NOMO-1 (cell line): ENCODE measurements at regions not wholly inside any gene's neighbourhood (a gene's known extent, or its start where the extent isn't known, plus 50 kb on each side); places are given as distances from the start of the nearest gene placed in this dataset.
A peak's percentile ranks its signal among the peaks of the same experiment; 100 is the strongest.

Experiments
- DNase-seq, 2 experiments: peaks; one replicate each; lab custom pipeline; 2025; ENCODE audit not compliant: unreplicated experiment in 2 of 2; lab: John Stamatoyannopoulos, UW

DNA sequence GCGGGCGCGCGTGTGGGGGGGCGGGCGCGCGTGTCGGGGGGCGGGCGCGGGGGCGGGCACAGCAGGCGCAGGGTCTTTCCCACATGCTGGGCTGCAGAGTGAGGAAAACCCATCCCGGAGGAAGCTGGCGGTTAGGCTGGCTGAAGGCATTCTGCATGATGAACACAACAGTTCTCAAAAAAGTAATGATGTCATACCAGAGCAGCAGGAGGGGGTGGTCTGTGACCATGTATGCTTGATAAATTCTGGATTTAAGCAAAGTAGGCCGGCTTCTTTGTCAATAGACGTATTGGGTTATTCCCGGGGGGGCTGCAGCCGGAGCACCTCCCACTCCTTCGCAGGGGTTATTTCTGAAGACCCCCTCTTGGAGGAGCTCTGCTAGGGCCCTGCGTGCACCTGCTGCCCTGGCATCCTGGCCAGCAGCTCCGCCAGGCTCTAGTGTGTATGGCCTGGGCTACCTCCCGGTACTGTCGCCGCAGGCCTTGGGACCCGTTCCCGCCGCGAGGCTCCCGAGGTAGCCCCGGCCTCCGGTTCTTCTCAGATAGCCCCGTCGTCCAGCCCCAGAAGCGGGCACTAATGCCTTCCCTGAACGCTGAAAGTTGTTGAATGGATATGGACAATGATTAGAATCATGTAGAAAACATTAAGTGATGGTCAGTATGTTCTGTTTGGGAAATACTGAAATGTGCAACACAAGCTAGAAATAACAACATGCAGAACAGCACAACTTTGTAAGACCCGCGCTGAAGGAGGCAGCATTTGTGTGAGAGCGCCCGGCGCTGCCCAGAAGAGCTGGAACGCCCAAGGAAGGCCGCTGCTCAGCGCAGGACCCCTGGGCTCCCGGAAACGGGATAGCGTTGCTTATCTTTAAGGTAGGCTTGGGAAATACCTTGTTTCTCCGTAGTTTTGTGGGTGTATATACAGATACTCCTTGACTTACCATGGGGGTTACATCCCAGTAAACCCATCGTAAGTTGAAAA lies 101.4 kb upstream of the RAB6C start:
- DNase-seq: peak in 1 of 2 experiments; percentile 11

DNA sequence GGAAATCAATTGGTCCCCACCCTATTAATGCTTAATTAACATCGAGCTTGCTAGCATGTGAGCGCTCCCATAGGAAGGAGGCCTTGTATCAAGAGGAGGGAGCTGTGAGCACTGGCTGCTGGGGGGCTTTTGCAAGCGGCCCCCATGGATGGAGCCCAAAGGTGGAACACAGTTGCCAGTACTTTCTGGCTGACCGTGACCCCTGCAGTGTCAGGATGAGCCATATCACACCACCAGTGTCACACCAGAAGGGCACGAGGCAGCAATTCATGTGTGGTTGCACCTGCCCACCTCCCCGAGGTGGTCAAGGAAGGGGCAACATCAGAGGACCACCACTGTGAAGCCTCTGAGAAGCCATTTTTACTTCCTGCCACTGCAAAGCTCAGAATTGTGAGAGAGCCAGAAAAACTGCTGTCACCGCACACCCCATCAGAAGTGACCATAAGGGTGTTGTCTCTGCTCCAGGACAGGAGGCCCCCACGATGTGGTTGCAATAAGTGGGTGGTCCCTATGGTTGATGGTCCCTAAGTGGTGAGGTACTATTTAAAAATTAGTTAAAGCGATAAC lies 99.8 kb upstream of the RAB6C start:
- no peak for DNase-seq

DNA sequence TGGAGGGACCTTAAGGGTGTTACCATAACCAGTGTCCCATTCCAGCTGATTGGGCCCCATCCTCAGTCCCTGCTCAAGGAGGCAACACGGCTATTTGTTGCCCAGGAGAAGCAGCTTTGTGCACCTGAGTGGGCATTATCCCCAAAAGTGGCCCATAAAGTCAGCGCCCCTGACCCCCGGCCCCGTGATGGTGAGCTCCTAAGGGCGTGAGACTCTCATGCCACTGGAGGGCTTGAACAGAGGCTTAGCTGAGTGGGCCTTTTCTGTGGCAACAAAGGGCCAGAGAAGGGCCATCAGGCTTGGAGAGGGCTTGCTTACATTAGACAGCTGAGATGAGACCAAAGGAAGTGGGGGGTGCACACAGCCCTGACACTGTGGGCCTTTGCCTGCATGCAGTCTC lies 99.2 kb upstream of the RAB6C start:
- DNase-seq: no peak

DNA sequence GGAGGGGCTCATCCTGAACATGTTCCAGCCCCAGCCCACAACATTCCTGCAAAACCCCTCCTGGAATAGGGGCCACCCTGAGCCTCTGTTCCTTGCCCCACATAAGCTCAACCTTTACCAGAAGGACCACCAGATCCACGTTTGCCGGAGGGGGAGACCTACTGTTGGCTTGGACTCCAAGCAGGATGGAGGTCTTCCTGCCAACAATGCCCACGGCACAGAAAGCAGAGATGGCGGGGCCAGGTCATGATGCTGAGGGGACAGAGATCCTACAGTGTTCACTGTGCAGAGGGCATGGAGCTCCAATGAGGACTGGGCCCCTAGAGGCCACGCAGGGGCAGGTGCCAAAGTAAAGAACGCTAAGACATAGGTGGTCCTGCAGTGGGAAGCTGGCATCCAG lies 98.5 kb upstream of the RAB6C start:
- no peak for DNase-seq

DNA sequence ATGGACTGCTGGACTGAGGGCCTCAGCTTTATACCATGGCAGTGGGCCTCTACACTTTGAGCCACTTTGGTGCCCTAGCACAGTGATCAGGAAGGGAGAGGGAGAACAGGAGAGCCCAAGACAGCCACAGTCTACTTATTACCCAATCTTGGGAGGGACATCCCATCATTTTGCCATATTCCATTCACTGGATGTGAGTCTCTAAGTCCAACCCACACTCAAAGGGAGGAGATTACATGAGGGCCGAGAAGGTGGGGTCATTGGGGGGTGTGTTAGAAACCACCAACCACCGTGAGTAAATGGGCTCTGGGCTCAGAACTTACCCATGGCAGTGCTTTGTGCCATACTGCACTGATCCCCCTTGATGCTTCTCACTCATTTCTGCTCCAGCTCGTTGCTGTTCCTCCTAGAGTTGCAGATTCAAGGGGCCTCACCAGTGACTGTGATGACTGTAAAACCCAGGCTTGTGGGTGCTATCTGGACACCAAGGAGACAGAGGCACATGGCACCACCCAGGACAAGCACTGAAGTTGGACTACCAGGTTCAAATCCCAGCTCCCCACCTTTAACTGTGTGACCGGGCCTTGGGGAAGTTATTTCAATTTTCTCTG lies 97.6 kb upstream of the RAB6C start:
- no peak for DNase-seq

DNA sequence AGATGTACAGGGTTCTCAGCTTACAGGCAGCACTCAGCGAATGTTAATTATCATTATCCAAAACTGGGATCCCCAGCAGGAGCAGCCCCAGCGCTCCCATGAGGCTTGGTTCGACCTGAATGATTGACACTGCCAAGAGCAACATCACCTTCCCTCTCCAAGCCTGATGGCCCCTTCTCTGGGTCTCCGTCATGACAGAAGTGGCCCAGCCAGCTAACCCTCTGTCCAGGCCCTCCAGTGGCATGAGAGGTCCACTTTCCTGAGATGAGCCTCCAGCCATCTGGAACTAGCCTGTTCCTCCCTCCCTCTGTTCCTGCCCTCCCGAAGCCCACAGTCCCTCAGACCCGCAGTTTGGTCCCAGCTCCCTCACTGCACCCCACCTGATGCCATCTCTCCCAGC lies 97.0 kb upstream of the RAB6C start:
- no peak for DNase-seq

DNA sequence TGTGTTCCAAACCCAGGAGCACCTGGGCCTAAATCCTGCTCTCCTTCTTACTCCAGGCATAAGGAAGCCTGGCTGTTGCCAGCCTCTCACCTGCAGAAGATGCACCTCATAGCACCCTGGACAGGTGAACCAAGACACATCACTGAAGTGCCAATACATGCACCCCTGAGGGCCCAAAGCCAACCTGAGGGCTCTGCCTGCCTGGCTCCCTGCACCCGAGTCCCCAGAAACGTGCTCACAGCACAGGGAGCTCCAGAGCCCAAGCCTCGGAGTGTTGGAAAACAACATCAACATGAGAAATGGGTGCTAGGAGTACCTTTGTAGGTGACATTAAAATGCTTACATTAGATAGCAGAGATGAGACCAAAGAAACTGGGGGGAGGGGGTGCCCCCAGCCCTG lies 96.3 kb upstream of the RAB6C start:
- no peak for DNase-seq

DNA sequence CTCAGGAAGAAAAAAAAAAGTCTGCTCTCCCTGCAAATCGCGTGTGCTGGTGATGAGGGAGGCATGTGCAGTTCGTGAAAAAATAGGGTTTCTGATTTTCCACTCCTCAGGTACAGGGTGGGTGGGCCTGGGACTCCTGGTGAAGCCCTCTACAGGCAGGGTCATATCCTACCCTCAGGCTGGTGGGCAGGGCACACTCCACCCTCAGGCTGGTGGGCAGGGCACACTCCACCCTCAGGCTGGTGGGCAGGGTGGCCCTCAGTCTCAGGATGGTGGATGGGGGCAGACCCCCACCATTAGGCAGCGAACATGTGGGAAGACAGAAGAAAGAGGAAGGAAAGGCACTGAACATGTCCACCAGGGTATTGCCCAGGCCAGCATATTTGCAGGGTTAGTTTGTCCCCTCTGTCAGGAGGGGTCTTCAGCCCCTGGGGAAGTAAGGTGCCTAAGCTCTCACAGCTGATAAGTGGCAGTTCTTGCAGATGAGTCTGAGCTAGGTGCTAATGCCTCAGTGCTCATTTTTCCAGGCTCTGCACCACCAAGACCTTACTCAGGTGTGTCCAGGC lies 95.2 kb upstream of the RAB6C start:
- DNase-seq: no peak

DNA sequence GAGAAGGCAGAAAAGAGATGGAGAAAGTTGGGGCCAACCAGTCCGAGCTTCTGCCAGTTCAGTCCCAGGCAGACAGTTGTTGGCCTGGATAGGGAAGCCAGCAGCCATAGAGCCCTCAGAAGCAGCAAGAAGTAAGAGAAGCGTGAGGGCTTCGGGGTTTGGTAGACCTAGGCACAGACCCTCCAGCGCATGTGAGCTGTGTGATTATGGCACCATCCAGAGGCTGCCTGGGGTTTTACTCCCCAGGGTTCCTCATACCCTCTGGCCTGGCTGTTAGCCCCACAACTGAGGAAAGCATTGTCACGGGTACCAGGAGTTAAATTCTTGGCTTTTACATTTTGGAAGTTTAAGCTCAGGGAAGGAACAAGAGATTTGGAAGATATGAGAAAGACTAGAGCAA lies 93.7 kb upstream of the RAB6C start:
- DNase-seq: peak; percentile 9

DNA sequence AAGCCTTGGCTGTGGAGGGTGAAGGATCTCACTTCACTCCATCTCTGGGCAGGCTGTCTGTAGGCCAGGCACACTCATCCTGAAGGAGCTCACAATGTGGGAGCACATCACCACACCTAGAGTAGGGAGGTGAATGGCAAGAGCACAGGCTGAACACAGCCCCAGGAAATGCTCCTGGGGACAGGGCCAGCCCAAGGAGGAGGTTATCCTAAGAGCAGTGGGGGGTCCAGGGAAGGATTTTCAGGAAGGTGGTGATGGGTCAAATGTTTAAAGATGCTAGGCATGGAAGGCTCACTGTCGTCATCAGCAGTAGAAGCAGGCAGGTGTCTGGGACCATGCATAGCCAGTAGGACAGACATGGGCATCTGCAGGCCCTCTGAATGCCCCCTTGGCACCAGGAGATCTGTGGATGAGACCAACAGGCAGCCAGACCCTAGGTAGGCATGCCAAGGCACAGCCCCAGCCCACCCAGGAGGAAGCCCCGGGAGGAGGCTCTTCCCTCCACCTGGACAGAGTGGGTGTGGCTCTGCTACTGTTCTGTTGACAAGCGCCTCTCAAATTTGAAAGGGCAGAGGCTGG lies 91.7 kb upstream of the RAB6C start:
- DNase-seq: no peak

DNA sequence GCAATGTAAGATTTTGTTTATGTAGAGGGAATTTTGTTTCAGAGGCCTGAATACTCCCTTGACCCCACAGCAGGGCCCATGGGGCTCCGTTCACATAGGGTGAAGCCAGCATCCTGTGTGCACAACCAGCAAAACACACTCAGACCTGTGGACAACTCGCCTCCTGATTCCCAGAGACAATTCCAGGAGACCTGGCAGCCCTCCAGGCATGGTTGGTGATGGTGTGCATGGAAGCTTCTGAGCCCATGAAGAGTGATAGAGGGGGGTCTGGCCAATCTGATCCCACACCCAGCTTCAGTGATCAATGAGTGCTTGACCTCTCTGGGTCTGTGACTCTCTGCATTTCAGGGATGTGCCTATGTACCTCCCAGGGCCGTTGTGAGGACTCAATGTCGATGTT lies 91.0 kb upstream of the RAB6C start:
- no peak for DNase-seq

DNA sequence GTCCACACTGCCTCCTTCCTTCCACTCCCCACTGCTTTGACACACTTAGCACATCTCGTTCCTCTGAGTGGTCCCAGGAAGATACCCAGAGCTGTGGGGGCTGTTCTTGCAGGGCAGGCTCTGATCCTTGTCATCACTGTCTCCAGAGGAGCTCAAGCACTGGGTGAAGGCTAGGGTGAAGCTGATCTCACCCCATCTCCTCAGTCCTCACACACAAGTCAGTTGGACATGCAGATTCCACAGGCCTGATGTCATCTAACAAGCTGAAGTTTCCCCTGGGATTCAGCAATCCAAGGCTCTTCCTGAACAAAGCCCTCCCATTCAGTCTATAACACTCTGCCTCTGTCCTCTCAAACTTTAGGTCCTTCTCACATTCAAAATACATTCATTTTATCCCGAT lies 90.6 kb upstream of the RAB6C start:
- no peak for DNase-seq

DNA sequence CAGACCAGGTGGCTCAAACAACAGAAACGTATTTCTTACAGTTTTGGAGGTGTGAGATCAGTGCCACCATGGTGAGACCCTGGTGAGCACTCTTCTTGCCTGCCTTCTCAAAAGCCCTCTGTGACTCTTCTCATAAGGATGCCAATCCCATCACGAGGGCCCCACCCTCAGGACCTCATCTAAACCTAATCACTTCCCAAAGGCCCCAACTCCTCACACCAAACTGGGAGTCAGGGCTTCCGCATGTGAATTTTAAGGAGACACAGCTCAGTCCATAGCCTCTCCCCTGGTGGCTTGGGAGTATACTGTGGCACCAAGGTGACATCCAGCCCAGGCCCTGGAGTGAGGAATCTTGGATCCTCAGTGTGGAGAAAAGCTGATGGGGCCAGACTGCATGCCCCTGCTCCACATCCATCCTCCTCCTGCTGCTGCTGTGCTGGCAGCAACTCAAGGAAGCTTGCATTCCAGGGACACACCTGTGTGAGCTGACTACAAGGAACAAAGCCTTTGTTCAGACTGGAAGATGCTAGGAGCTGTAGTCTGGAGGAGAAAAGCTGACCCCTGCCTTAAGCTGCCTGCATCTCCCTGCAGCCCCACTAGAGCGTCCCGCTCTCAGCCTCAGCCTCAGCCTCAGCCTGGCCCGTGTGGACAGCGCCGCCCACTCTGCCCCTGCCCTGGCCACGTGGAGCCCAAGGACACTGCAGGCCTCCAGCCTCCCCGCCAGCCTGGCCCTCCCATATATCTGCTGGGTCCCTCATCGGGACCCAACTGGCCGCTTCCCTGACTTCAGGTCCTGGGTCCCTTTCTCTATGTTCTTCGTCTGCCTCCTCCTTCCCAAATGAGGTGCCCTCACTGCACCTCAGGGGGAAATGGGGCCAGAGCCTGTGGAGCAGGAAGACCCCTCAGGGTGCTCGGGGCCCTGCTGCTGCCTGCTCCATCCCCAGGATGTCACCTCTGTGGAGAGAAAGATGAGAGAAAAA lies 87.8 kb upstream of the RAB6C start:
- DNase-seq: no peak

DNA sequence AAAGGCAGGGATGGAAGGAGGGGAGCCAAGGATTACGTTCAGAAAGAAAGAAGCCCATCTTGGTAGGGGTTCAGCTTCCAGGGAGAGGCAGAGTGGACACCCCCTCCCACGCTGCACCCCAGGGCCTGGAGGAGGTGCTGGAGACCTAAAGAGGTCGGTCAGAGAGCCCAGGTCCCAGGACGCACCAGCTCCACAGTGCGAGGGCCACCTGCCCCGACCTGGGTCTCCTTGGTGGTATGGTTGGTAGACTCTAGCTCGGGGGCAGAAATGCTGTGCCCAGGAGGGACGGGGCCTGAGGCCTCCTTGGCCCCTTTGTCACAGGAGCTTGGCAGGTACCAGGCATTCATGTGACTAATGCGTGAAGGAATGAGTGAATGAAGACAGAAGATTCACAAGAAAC lies 87.1 kb upstream of the RAB6C start:
- no peak for DNase-seq

DNA sequence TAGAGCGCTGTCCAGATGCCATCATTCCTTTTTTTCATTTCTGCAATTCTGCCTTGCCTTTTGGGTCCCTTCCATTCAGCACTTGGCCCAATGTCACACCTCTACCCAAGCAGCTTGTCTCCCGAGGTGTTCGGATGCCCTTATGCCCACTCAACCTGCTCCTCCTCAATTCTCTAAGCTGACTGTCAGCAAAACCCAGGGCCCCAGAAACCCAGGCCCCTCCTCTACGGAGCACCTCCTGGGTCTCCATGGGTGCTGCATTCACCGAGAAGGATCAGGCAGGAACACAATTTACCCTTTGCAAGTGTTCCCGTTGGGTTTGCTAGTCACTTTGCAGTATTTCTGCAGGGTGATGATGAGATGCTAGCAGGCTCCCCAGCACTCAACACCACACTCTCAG lies 86.7 kb upstream of the RAB6C start:
- DNase-seq: no peak

DNA sequence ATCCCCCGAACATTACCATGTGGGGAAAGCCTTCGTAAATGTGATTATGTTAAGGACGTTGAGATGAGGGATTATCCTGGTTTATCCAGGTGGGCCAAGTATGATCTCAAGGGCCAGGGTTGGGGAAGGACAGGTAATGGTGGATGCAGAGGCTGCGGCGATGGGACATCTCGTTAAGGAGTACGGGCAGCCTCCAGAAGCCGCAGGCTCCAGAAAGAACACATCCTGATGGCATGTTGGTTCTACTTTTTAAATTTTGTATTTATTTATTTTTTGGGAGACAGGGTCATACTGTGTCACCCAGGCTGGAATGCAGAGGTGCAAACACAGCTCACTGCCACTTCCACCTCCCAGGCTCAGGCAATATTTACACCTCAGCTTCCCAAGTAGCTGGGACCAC lies 86.2 kb upstream of the RAB6C start:
- DNase-seq: no peak

DNA sequence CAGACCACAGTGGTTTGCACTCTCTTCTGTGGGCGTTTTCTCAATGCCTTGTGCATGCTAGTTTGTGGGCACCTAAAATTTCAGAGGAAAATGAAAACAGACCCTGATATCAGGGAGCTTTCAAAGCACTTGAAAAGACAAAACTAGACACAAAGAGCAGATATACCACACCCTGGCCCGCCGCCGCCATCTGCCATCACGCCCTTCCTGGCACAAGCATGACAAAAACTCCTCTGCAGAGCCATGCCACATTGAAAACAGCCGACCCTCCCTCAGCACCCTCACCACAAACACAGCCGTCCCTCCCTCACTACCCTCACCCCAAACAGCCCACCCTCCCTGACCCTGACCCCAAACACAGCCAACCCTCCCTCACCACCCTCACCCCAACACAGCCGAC lies 84.8 kb upstream of the RAB6C start:
- no peak for DNase-seq

DNA sequence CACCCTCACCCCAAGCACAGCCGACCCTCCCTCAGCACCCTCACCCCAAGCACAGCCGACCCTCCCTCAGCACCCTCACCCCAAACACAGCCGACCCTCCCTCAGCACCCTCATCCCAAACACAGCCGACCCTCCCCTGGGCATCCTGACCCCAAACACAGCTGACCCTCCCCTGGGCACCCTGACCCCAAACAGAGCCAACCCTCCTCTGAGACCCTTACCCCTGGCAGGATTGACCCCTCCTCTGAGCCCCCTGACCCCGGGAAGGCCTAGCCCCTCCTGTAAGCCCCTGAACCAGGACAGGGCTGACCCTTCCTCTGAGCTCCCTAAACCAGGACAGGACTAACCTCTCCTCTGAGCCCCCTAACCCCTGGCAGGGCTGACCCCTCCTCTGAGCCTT lies 84.4 kb upstream of the RAB6C start:
- no peak for DNase-seq

DNA sequence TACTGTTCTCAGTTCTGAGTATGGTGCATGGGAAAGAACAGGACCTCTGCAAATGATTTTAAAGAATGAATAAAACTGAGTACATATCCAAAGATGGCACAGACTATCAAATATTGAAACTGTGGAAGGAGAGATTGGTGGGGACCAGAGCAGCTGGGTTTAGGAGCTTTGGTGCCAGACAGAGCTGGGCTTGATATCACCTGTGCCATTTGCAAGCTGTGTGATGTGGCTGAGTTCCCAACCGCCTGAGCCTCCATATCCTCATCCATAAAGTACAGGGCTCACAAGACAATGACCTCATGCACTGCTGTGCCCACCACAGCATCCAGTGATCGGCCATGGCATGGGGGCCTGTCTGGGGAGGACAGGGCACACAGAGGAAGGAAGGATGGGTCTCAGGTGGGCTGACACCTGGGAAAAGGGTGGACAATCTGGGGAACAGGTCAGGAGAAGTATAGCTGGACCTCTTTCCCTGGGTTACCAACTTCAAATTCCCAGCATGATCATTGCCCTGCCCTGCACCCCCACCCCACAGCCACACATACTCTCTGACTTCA lies 83.9 kb upstream of the RAB6C start:
- no peak for DNase-seq
